ENCODE measurements at regions not wholly inside any gene's neighbourhood (a gene's known extent, or its start where the extent isn't known, plus 50 kb on each side); places are given as distances from the start of the nearest gene placed in this dataset.

- no peak for DNase-seq
These were observed 134.6 kb downstream of the VRK1 start for GRCh38 chr14:96931751-96932150.

- no peak for DNase-seq
These were observed 137.6 kb downstream of the VRK1 start for GRCh38 chr14:96934638-96935330.

- no peak for DNase-seq
These were observed 141.8 kb downstream of the VRK1 start for GRCh38 chr14:96938946-96939345.

GRCh38 chr14:96940009-96940408, 142.8 kb downstream of the VRK1 start:
- DNase-seq, result no peak

GRCh38 chr14:96944297-96944696, 147.1 kb downstream of the VRK1 start:
- DNase-seq, result no peak

- no peak for DNase-seq
These were observed 148.5 kb downstream of the VRK1 start for GRCh38 chr14:96945721-96946120.

GRCh38 chr14:96949594-96949993, 152.4 kb downstream of the VRK1 start:
- DNase-seq, result no peak

GRCh38 chr14:96951511-96951910, 154.3 kb downstream of the VRK1 start:
- no peak for DNase-seq

- no peak for DNase-seq
These were observed 156.1 kb downstream of the VRK1 start for GRCh38 chr14:96953087-96953874.

- no peak for DNase-seq
These were observed 156.6 kb downstream of the VRK1 start for GRCh38 chr14:96953875-96954185.

GRCh38 chr14:96956464-96957239, 159.5 kb downstream of the VRK1 start:
- no peak for DNase-seq

- DNase-seq, result no peak
These were observed 160.9 kb downstream of the VRK1 start for GRCh38 chr14:96958057-96958456.

- no peak for DNase-seq
These were observed 162.8 kb downstream of the VRK1 start for GRCh38 chr14:96959992-96960391.

GRCh38 chr14:96960598-96961116, 163.5 kb downstream of the VRK1 start:
- no peak for DNase-seq

- no peak for DNase-seq
These were observed 164.7 kb downstream of the VRK1 start for GRCh38 chr14:96961895-96962294.

- no peak for DNase-seq
These were observed 165.2 kb downstream of the VRK1 start for GRCh38 chr14:96962337-96962736.

GRCh38 chr14:96964726-96965415, 167.7 kb downstream of the VRK1 start:
- no peak for DNase-seq

GRCh38 chr14:96965885-96966595, 168.9 kb downstream of the VRK1 start:
- no peak for DNase-seq

GRCh38 chr14:96975116-96975515, 177.9 kb downstream of the VRK1 start:
- DNase-seq, result no peak

GRCh38 chr14:96978525-96979272, 181.5 kb downstream of the VRK1 start:
- peak; percentile 61 for DNase-seq

- no peak for DNase-seq
These were observed 182.5 kb downstream of the VRK1 start for GRCh38 chr14:96979611-96980074.
